SK-N-MC (cell line): ENCODE measurements at regions not wholly inside any gene's neighbourhood (a gene's known extent, or its start where the extent isn't known, plus 50 kb on each side); places are given as distances from the start of the nearest gene placed in this dataset.

Experiments used
- EZH2 ChIP-seq: fragments of 200-600 bp; sonication (generic); IDR thresholded peaks from one replicate; pipeline ENCODE4 v1.6.1; 2017; ENCODE audit warnings: antibody characterized with exemption
- POLR2AphosphoS5 ChIP-seq: IDR thresholded peaks from 2 replicates; pipeline ENCODE4 v1.6.1; 2012; ENCODE audit warnings: mild to moderate bottlenecking, low read depth, low read length, borderline replicate concordance

- TF ChIP-seq EZH2 (no peak), POLR2AphosphoS5 (no peak)
Observed at GRCh38 chr18:33803636-33804035, 225.6 kb downstream of the ASXL3 start.
